Adrenal gland (tissue), 5 donors: ENCODE measurements at regions not wholly inside any gene's neighbourhood (a gene's known extent, or its start where the extent isn't known, plus 50 kb on each side); places are given as distances from the start of the nearest gene placed in this dataset.

ENCODE experiments used
- POLR2A ChIP-seq, 2 donors: fragments of 450-650 bp; IDR thresholded peaks; one replicate each; pipeline ENCODE4 v1.6.1; 2017; ENCODE audit warnings: antibody characterized with exemption in 2 of 2, mild to moderate bottlenecking in 2 of 2, moderate library complexity in 1 of 2
- TF ChIP-seq, protein P1 (sequence below), 6 experiments: fragments of 450-650 bp in 4 of 6; fragments of 200-600 bp in 2 of 6; sonication (generic) in 1 of 6; IDR thresholded peaks; 1 replicate in 5 of 6; 2 replicates in 1 of 6; pipeline versions ENCODE4 v1.5.1 to v1.8.0; 2016 to 2021; ENCODE audit warnings: antibody characterized with exemption in 6 of 6, mild to moderate bottlenecking in 2 of 6, moderate library complexity in 1 of 6
- donor health status: DM: no; HTN: no; CAD: no.

DNA sequence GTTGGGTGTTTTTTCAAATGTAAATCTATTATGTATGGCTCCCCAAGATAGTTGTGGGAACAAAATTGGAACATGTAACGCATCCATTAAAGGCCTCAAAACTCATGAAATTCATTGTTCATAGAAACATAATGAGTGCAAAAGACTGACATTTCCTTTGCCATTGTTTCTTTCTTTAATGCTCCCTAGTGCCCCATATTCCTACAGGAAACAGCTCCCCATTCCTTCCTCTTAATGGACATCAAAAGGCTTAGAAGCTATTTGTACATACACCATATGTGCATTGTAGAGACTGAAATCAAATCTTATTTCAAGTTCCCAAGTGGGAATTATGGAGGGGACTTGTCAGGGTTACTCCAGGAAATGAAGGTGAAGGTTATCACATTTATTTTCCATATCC, 139.1 kb downstream of the AHR start:
- TF ChIP-seq, protein P1, sequence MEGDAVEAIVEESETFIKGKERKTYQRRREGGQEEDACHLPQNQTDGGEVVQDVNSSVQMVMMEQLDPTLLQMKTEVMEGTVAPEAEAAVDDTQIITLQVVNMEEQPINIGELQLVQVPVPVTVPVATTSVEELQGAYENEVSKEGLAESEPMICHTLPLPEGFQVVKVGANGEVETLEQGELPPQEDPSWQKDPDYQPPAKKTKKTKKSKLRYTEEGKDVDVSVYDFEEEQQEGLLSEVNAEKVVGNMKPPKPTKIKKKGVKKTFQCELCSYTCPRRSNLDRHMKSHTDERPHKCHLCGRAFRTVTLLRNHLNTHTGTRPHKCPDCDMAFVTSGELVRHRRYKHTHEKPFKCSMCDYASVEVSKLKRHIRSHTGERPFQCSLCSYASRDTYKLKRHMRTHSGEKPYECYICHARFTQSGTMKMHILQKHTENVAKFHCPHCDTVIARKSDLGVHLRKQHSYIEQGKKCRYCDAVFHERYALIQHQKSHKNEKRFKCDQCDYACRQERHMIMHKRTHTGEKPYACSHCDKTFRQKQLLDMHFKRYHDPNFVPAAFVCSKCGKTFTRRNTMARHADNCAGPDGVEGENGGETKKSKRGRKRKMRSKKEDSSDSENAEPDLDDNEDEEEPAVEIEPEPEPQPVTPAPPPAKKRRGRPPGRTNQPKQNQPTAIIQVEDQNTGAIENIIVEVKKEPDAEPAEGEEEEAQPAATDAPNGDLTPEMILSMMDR (IDR thresholded peaks at IDR 0.05) = no peak
- TF ChIP-seq POLR2A (IDR thresholded peaks at IDR 0.05) = no peak
